H9 (cell line): ENCODE measurements at regions not wholly inside any gene's neighbourhood (a gene's known extent, or its start where the extent isn't known, plus 50 kb on each side); places are given as distances from the start of the nearest gene placed in this dataset.

Experiments
- DNase-seq: peaks from one replicate; pipeline ENCODE4 v3.0.0-alpha.2; 2017
- H2AFZ ChIP-seq: one replicate; pipeline ENCODE4 v1.6.1; 2013; ENCODE audit warnings: mild to moderate bottlenecking, low read length, control low read depth, moderate library complexity
- H2AK5ac ChIP-seq: 2 replicates; pipeline ENCODE4 v1.6.1; 2013; ENCODE audit warnings: low read length, control low read depth, mixed read lengths; ENCODE audit not compliant: insufficient read length
- H2BK120ac ChIP-seq: one replicate; pipeline ENCODE4 v1.6.1; 2013; ENCODE audit warnings: low read depth, mild to moderate bottlenecking, low read length, control low read depth, inconsistent platforms; ENCODE audit not compliant: poor library complexity, severe bottlenecking
- H2BK12ac ChIP-seq: 2 replicates; pipeline ENCODE4 v1.6.1; 2013; ENCODE audit warnings: low read length, control low read depth, mixed read lengths, low read depth; ENCODE audit not compliant: insufficient read length
- H2BK15ac ChIP-seq: 2 replicates; pipeline ENCODE4 v1.6.1; 2013; ENCODE audit warnings: low read depth, low read length, control low read depth
- H2BK20ac ChIP-seq: one replicate; pipeline ENCODE4 v1.6.1; 2013; ENCODE audit warnings: low read depth, mild to moderate bottlenecking, low read length, control low read depth, inconsistent platforms; ENCODE audit not compliant: poor library complexity, severe bottlenecking
- H2BK5ac ChIP-seq: 2 replicates; pipeline ENCODE4 v1.6.1; 2013; ENCODE audit warnings: low read length, control low read depth, mixed read lengths; ENCODE audit not compliant: insufficient read length
- H3K14ac ChIP-seq: 2 replicates; pipeline ENCODE4 v1.6.1; 2013; ENCODE audit warnings: low read length, control low read depth; ENCODE audit not compliant: insufficient read depth
- H3K18ac ChIP-seq: 2 replicates; pipeline ENCODE4 v1.6.1; 2013; ENCODE audit warnings: low read depth, mild to moderate bottlenecking, mixed read lengths, low read length, control low read depth; ENCODE audit not compliant: insufficient read length
- H3K23ac ChIP-seq: 2 replicates; pipeline ENCODE4 v1.6.1; 2013; ENCODE audit warnings: low read length, control low read depth, mixed read lengths, low read depth; ENCODE audit not compliant: insufficient read length
- H3K23me2 ChIP-seq: 2 replicates; pipeline ENCODE4 v1.6.1; 2013; ENCODE audit warnings: low read depth, mild to moderate bottlenecking, mixed read lengths, low read length, control low read depth; ENCODE audit not compliant: insufficient read length, poor library complexity, severe bottlenecking
- H3K27ac ChIP-seq: 2 replicates; pipeline ENCODE4 v1.5.1; 2013; ENCODE audit warnings: low read length, control low read depth, mixed read lengths, low read depth; ENCODE audit not compliant: insufficient read length
- H3K27me3 ChIP-seq: 2 replicates; pipeline ENCODE4 v1.6.1; 2013; ENCODE audit warnings: low read length, control low read depth, inconsistent platforms; ENCODE audit not compliant: insufficient read depth
- H3K4ac ChIP-seq: 2 replicates; pipeline ENCODE4 v1.6.1; 2013; ENCODE audit warnings: low read depth, mild to moderate bottlenecking, control low read depth, inconsistent platforms, low read length, moderate library complexity
- H3K4me1 ChIP-seq: 2 replicates; pipeline ENCODE4 v1.6.1; 2013; ENCODE audit warnings: low read length, control low read depth, inconsistent platforms; ENCODE audit not compliant: insufficient read depth
- H3K4me2 ChIP-seq: 2 replicates; pipeline ENCODE4 v1.6.1; 2013; ENCODE audit warnings: low read length, control low read depth, mixed read lengths; ENCODE audit not compliant: insufficient read length, insufficient read depth
- H3K56ac ChIP-seq: 2 replicates; pipeline ENCODE4 v1.6.1; 2013; ENCODE audit warnings: low read depth, mild to moderate bottlenecking, mixed read lengths, low read length, control low read depth; ENCODE audit not compliant: insufficient read length
- H3K79me1 ChIP-seq: 2 replicates; pipeline ENCODE4 v1.6.1; 2013; ENCODE audit warnings: low read depth, mild to moderate bottlenecking, moderate library complexity, low read length, control low read depth, inconsistent platforms; ENCODE audit not compliant: insufficient read depth, poor library complexity, severe bottlenecking
- H3K79me2 ChIP-seq: 2 replicates; pipeline ENCODE4 v1.6.1; 2013; ENCODE audit warnings: low read length, control low read depth, inconsistent platforms; ENCODE audit not compliant: insufficient read depth
- H3K9ac ChIP-seq: 2 replicates; pipeline ENCODE4 v1.6.1; 2013; ENCODE audit warnings: low read length, control low read depth, mixed read lengths; ENCODE audit not compliant: insufficient read length; ENCODE audit errors: extremely low read depth
- H3K9me3 ChIP-seq: one replicate; pipeline ENCODE4 v1.6.1; 2013; ENCODE audit warnings: low read depth, low read length, inconsistent platforms; ENCODE audit not compliant: control insufficient read depth
- H3T11ph ChIP-seq: one replicate; pipeline ENCODE4 v1.6.1; 2013; ENCODE audit warnings: mild to moderate bottlenecking, low read length, control low read depth, inconsistent platforms
- H4K20me1 ChIP-seq: one replicate; pipeline ENCODE4 v1.6.1; 2013; ENCODE audit not compliant: control insufficient read depth, insufficient read length, insufficient read depth
- H4K5ac ChIP-seq: 2 replicates; pipeline ENCODE4 v1.6.1; 2013; ENCODE audit warnings: low read depth, mild to moderate bottlenecking, mixed read lengths, low read length, control low read depth; ENCODE audit not compliant: insufficient read length
- H4K8ac ChIP-seq: replicated peaks from 2 replicates; pipeline ENCODE4 v1.6.1; 2013; ENCODE audit warnings: low read length, control low read depth, mixed read lengths, low read depth; ENCODE audit not compliant: insufficient read length
- H4K91ac ChIP-seq: 2 replicates; pipeline ENCODE4 v1.6.1; 2013; ENCODE audit warnings: low read depth, mild to moderate bottlenecking, moderate library complexity, mixed read lengths, low read length, control low read depth; ENCODE audit not compliant: insufficient read length
- H3K27ac Mint-ChIP-seq, 3 experiments: 2 replicates in 2 of 3; 3 replicates in 1 of 3; pipeline ENCODE4 v1.8.0; 2020 to 2021; ENCODE audit warnings: mixed read lengths in 3 of 3, mild to moderate bottlenecking in 1 of 3, moderate library complexity in 1 of 3
- H3K27me3 Mint-ChIP-seq: 2 replicates; pipeline ENCODE4 v1.8.0; 2021; ENCODE audit warnings: low read depth, mild to moderate bottlenecking, moderate library complexity, mixed read lengths
- H3K36me3 Mint-ChIP-seq, 3 experiments: 2 replicates in 2 of 3; 3 replicates in 1 of 3; pipeline ENCODE4 v1.8.0; 2020 to 2021; ENCODE audit warnings: low read depth in 3 of 3, mixed read lengths in 3 of 3; ENCODE audit not compliant: insufficient read depth in 1 of 3
- H3K4me1 Mint-ChIP-seq, 2 experiments: 2 replicates each; pipeline ENCODE4 v1.8.0; 2020; ENCODE audit warnings: mixed read lengths in 2 of 2
- H3K4me3 Mint-ChIP-seq, 2 experiments: 2 replicates in 1 of 2; 3 replicates in 1 of 2; pipeline ENCODE4 v1.8.0; 2020 to 2021; ENCODE audit warnings: mild to moderate bottlenecking in 2 of 2, mixed read lengths in 2 of 2, moderate library complexity in 1 of 2
- H3K9me3 Mint-ChIP-seq, 2 experiments: 2 replicates in 1 of 2; 3 replicates in 1 of 2; pipeline ENCODE4 v1.8.0; 2020; ENCODE audit warnings: mild to moderate bottlenecking in 2 of 2, mixed read lengths in 2 of 2, moderate library complexity in 1 of 2
- WGBS: extraction: QIAGEN DNeasy Blood & Tissue Kit; methylation state at CpG from one replicate; pipeline ENCODE4 v1.1.7; 2013; ENCODE audit warnings: missing lambda C conversion rate, low lambda C conversion rate, mixed read lengths; ENCODE audit not compliant: insufficient read length; ENCODE audit errors: extremely low coverage; 5-methylcytosine and 5-hydroxymethylcytosine counted together
- TF ChIP-seq, protein P1 (sequence below): fragments of 200-600 bp; sonication (generic); conservative IDR thresholded peaks from 3 replicates; pipeline ENCODE4 v1.8.0; 2021; ENCODE audit warnings: antibody characterized with exemption, mild to moderate bottlenecking

DNA sequence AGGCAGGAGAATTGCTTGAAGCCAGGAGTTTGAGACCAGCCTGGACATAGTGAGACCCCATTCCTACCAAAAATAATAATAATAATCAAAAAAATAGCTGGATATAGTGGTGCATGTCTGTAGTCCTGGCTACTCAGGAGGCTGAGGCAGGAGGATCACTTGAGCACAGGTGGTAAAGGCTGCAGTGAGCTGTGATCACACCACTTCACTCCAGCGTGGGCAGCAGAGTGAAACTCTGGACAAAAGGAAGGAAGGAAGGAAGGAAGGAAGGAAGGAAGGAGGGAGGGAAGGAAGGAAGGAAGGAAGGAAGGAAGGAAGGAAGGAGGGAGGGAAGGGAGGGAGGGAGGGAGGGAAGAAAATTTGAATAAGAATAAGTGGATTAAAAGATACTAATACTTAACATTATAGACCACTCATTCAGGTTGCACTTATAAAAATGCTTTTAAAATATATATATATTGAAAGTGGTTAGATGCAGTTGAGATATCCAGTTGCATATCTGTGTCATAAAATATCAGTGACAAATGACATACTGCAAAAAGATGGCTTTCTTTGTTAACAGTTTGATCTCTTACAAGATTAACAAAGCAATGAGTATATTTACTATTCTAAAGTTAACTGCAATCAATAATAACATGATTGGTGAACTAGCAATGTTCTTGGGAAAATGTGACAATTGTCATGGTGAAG lies 702.4 kb downstream of the CPS1 start:
- Histone ChIP-seq H3K4me1 (no peaks in the 10 kb centered on the region), H4K5ac (no peak overlapping the region), H3K79me2 (no peaks in the 10 kb centered on the region), H3K9ac (no peak overlapping the region), H3K4ac (no peak overlapping the region), H2BK15ac (no peak overlapping the region), H2BK20ac (no peak overlapping the region), H3K27ac (no peak overlapping the region), H2BK12ac (no peak overlapping the region), H3K27me3 (no peaks in the 10 kb centered on the region), H3K9me3 (no peaks in the 10 kb centered on the region), H2BK120ac (no peak overlapping the region), H3K4me2 (no peak overlapping the region), H3T11ph (no peak overlapping the region), H4K91ac (no peak overlapping the region), H3K79me1 (no peaks in the 10 kb centered on the region), H2AFZ (no peak overlapping the region), H4K20me1 (no peaks in the 10 kb centered on the region), H3K23ac (no peak overlapping the region), H3K14ac (no peak overlapping the region), H4K8ac (no peak overlapping the region), H2BK5ac (no peak overlapping the region), H2AK5ac (no peak overlapping the region), H3K18ac (no peak overlapping the region), H3K56ac (no peak overlapping the region), H3K23me2 (no peaks in the 10 kb centered on the region)
- TF ChIP-seq, protein P1, sequence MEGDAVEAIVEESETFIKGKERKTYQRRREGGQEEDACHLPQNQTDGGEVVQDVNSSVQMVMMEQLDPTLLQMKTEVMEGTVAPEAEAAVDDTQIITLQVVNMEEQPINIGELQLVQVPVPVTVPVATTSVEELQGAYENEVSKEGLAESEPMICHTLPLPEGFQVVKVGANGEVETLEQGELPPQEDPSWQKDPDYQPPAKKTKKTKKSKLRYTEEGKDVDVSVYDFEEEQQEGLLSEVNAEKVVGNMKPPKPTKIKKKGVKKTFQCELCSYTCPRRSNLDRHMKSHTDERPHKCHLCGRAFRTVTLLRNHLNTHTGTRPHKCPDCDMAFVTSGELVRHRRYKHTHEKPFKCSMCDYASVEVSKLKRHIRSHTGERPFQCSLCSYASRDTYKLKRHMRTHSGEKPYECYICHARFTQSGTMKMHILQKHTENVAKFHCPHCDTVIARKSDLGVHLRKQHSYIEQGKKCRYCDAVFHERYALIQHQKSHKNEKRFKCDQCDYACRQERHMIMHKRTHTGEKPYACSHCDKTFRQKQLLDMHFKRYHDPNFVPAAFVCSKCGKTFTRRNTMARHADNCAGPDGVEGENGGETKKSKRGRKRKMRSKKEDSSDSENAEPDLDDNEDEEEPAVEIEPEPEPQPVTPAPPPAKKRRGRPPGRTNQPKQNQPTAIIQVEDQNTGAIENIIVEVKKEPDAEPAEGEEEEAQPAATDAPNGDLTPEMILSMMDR, result no peak
- Mint-ChIP-seq H3K4me1 (peaks cover 0 to 4% of the 10 kb centered on the region in 2 experiments; a peak in 1 of 4 replicates), H3K9me3 (peaks cover 12 to 19% of the 10 kb centered on the region in 2 experiments), H3K36me3 (peaks cover 6 to 15% (median 11%) of the 10 kb centered on the region in 3 experiments; a peak in 6 of 7 replicates), H3K27ac (no peak overlapping the region), H3K27me3 (no peaks in the 10 kb centered on the region), H3K4me3 (no peak overlapping the region)
- no CpG with 5 or more reads among the region's 1 CpG for WGBS
- DNase-seq, result no peak
